SK-N-SH (cell line): ENCODE measurements at regions not wholly inside any gene's neighbourhood (a gene's known extent, or its start where the extent isn't known, plus 50 kb on each side); places are given as distances from the start of the nearest gene placed in this dataset.

Experiments
- CTCF ChIA-PET: fragments of 300-600, 350-600 bp; formaldehyde crosslinking; extraction: SDS; loops from one replicate; lab custom pipeline; 2021; lab: Yijun Ruan, JAX
- POLR2A ChIA-PET: fragments of 350-600 bp; sonication (Branson Sonifier 250); formaldehyde crosslinking; extraction: SDS; loops from one replicate; lab custom pipeline; 2020; ENCODE audit warnings: antibody characterized with exemption, inconsistent platforms; lab: Yijun Ruan, JAX
- DNase-seq: peaks from one replicate; pipeline ENCODE4 v3.0.0; 2012
- H2AFZ ChIP-seq: fragments of 200-600 bp; sonication (generic); 2 replicates; pipeline ENCODE4 v1.8.1; 2016; ENCODE audit warnings: antibody characterized with exemption, mild to moderate bottlenecking, low read depth
- H3F3A ChIP-seq: fragments of 200-600 bp; sonication (generic); replicated peaks from 2 replicates; pipeline ENCODE3; 2016; ENCODE audit warnings: antibody characterized with exemption, mild to moderate bottlenecking; ENCODE audit not compliant: insufficient read depth
- H3K27ac ChIP-seq, 2 experiments: fragments of 200-500 bp in 1 of 2; fragments of 200-600 bp in 1 of 2; sonication (Bioruptor generic) in 1 of 2; sonication (generic), shearing (Covaris generic) in 1 of 2; 2 replicates each; pipeline versions ENCODE4 v1.5.1 to v1.6.1; 2014 to 2016; ENCODE audit warnings: low read depth in 2 of 2, inconsistent platforms in 1 of 2, low read length in 1 of 2, mild to moderate bottlenecking in 1 of 2, mixed read lengths in 1 of 2
- H3K27me3 ChIP-seq: fragments of 200-600 bp; sonication (generic), shearing (Covaris generic); 2 replicates; pipeline ENCODE4 v1.6.1; 2016; ENCODE audit warnings: mixed run types; ENCODE audit not compliant: insufficient read depth
- H3K36me3 ChIP-seq, 2 experiments: fragments of 200-500 bp in 1 of 2; fragments of 200-600 bp in 1 of 2; sonication (Bioruptor generic) in 1 of 2; sonication (generic) in 1 of 2; replicated peaks in 1 of 2; 2 replicates each; pipeline versions ENCODE3 to v1.5.1; 2014 to 2016; ENCODE audit warnings: low read length in 1 of 2, mild to moderate bottlenecking in 1 of 2; ENCODE audit not compliant: insufficient read depth in 2 of 2, control insufficient read depth in 1 of 2
- H3K4me1 ChIP-seq, 2 experiments: fragments of 200-500 bp in 1 of 2; fragments of 200-600 bp in 1 of 2; sonication (Bioruptor generic) in 1 of 2; sonication (generic), shearing (Covaris generic) in 1 of 2; 2 replicates each; pipeline versions ENCODE4 v1.5.1 to v1.6.1; 2014 to 2016; ENCODE audit warnings: low read depth in 1 of 2, low read length in 1 of 2, mixed run types in 1 of 2; ENCODE audit not compliant: insufficient read depth in 2 of 2, control insufficient read depth in 1 of 2
- H3K4me2 ChIP-seq: fragments of 200-600 bp; sonication (generic), shearing (Covaris generic); 2 replicates; pipeline ENCODE4 v1.6.1; 2017; ENCODE audit warnings: mixed run types
- H3K4me3 ChIP-seq, 2 experiments: fragments of 200-500 bp in 1 of 2; fragments of 200-600 bp in 1 of 2; sonication (Bioruptor generic) in 1 of 2; sonication (generic), shearing (Covaris generic) in 1 of 2; 2 replicates each; pipeline versions ENCODE4 v1.5.1 to v1.8.1; 2014 to 2016; ENCODE audit warnings: low read depth in 2 of 2, inconsistent platforms in 1 of 2, low read length in 1 of 2, mild to moderate bottlenecking in 1 of 2, mixed read lengths in 1 of 2, moderate library complexity in 1 of 2
- H3K79me2 ChIP-seq: fragments of 200-600 bp; sonication (generic); 2 replicates; pipeline ENCODE4 v1.8.1; 2017; ENCODE audit warnings: mild to moderate bottlenecking; ENCODE audit not compliant: insufficient read depth
- H3K9ac ChIP-seq: fragments of 200-600 bp; sonication (generic); 2 replicates; pipeline ENCODE4 v1.6.1; 2017; ENCODE audit warnings: mixed run types
- H3K9me2 ChIP-seq: fragments of 200-600 bp; sonication (generic); 2 replicates; pipeline ENCODE4 v1.6.1; 2017; ENCODE audit warnings: mixed run types
- H3K9me3 ChIP-seq: fragments of 200-600 bp; sonication (generic); 2 replicates; pipeline ENCODE4 v1.6.1; 2017; ENCODE audit warnings: mixed run types, mild to moderate bottlenecking, moderate library complexity
- H4K20me1 ChIP-seq: fragments of 200-600 bp; sonication (generic); 2 replicates; pipeline ENCODE4 v1.6.1; 2017; ENCODE audit warnings: mild to moderate bottlenecking, mixed run types; ENCODE audit not compliant: insufficient read depth
- CHD2 ChIP-seq: fragments of 150-350 bp; IDR thresholded peaks from 2 replicates; pipeline ENCODE4 v1.6.1; 2018; ENCODE audit warnings: low read length; ENCODE audit not compliant: partially characterized antibody
- CTCF ChIP-seq: fragments of 200-600 bp; sonication (generic); IDR thresholded peaks from 2 replicates; pipeline ENCODE4 v1.6.1; 2017; ENCODE audit warnings: antibody characterized with exemption, mild to moderate bottlenecking, moderate library complexity
- ELF1 ChIP-seq: IDR thresholded peaks from 2 replicates; pipeline ENCODE4 v1.4.0; 2012
- EP300 ChIP-seq, 2 experiments: IDR thresholded peaks; 2 replicates each; pipeline versions ENCODE4 v1.4.0 to v1.6.1; 2012; ENCODE audit warnings: borderline replicate concordance in 1 of 2, low read depth in 1 of 2, low read length in 1 of 2
- FOXJ3 ChIP-seq: sonication (generic); formaldehyde crosslinking; IDR thresholded peaks from 2 replicates; pipeline ENCODE4 v1.5.1; 2020; ENCODE audit warnings: mild to moderate bottlenecking, missing genetic modification reagents
- FOXM1 ChIP-seq: IDR thresholded peaks from 2 replicates; pipeline ENCODE4 v1.4.0; 2012; ENCODE audit warnings: low read depth, mild to moderate bottlenecking
- GABPA ChIP-seq: IDR thresholded peaks from 2 replicates; pipeline ENCODE4 v1.4.0; 2012; ENCODE audit warnings: low read depth, mild to moderate bottlenecking
- GATA2 ChIP-seq: sonication (generic); formaldehyde crosslinking; IDR thresholded peaks from 2 replicates; pipeline ENCODE4 v1.5.0; 2020; ENCODE audit warnings: mild to moderate bottlenecking, missing genetic modification reagents
- JUND ChIP-seq: IDR thresholded peaks from 2 replicates; pipeline ENCODE4 v1.4.0; 2012
- MEF2A ChIP-seq: IDR thresholded peaks from 2 replicates; pipeline ENCODE4 v1.4.0; 2012; ENCODE audit warnings: low read depth, borderline replicate concordance
- MXI1 ChIP-seq: IDR thresholded peaks from 2 replicates; pipeline ENCODE4 v1.6.1; 2012; ENCODE audit warnings: mild to moderate bottlenecking, low read depth, low read length, improper control_type of control experiment
- NFIC ChIP-seq: IDR thresholded peaks from 2 replicates; pipeline ENCODE4 v1.4.0; 2012; ENCODE audit warnings: borderline replicate concordance
- PBX3 ChIP-seq: IDR thresholded peaks from 2 replicates; pipeline ENCODE4; 2012
- POLR2AphosphoS5 ChIP-seq: IDR thresholded peaks from 2 replicates; pipeline ENCODE4 v1.6.1; 2012; ENCODE audit warnings: low read depth, low read length
- RAD21 ChIP-seq: IDR thresholded peaks from 2 replicates; pipeline ENCODE4 v1.6.1; 2012; ENCODE audit warnings: mild to moderate bottlenecking, low read length
- RCOR1 ChIP-seq: fragments of 150-350 bp; IDR thresholded peaks from 2 replicates; pipeline ENCODE4 v1.6.1; 2017; ENCODE audit warnings: antibody characterized with exemption, low read length
- REST ChIP-seq: IDR thresholded peaks from 2 replicates; pipeline ENCODE4 v1.6.1; 2012; ENCODE audit warnings: mild to moderate bottlenecking, low read depth, low read length, moderate library complexity
- RFX5 ChIP-seq: IDR thresholded peaks from 2 replicates; pipeline ENCODE4 v1.6.1; 2012; ENCODE audit warnings: mild to moderate bottlenecking, improper control_type of control experiment, low read length
- RXRA ChIP-seq: IDR thresholded peaks from 2 replicates; pipeline ENCODE4 v1.4.0; 2012; ENCODE audit warnings: low read depth, mild to moderate bottlenecking, borderline replicate concordance
- TCF12 ChIP-seq: IDR thresholded peaks from 2 replicates; pipeline ENCODE4 v1.4.0; 2012
- USF1 ChIP-seq: IDR thresholded peaks from 2 replicates; pipeline ENCODE4 v1.4.0; 2012; ENCODE audit warnings: low read depth, borderline replicate concordance
- YY1 ChIP-seq: IDR thresholded peaks from 2 replicates; pipeline ENCODE4 v1.4.0; 2012; ENCODE audit warnings: low read depth, mild to moderate bottlenecking
- ZBTB33 ChIP-seq: IDR thresholded peaks from 2 replicates; pipeline ENCODE4 v1.4.0; 2012; ENCODE audit warnings: low read depth, borderline replicate concordance
- WGBS: methylation state at CpG from one replicate; pipeline ENCODE4 v1.1.6; 2017; ENCODE audit warnings: low lambda C conversion rate; 5-methylcytosine and 5-hydroxymethylcytosine counted together

- no peaks in the 10 kb centered on the region for H3K36me3 ChIP-seq
- TF ChIP-seq MXI1: no peak
- TF ChIP-seq REST: no peak
- no peak for TF ChIP-seq ELF1
- no peak for TF ChIP-seq USF1
- no peak for TF ChIP-seq RAD21
- TF ChIP-seq GATA2 (CRISPR knock-in tag): no peak
- TF ChIP-seq CTCF: no peak
- TF ChIP-seq CHD2: no peak
- TF ChIP-seq FOXM1: no peak
- no peak for TF ChIP-seq POLR2AphosphoS5
- H3K27me3 ChIP-seq: no peaks in the 10 kb centered on the region
- H2AFZ ChIP-seq: no peak overlapping the region
- H3K27ac ChIP-seq: no peak overlapping the region
- no peaks in the 10 kb centered on the region for H3K9me3 ChIP-seq
- H3K79me2 ChIP-seq: no peaks in the 10 kb centered on the region
- no peak overlapping the region for H3K4me3 ChIP-seq
- DNase-seq: no peak
- ChIA-PET CTCF (no interaction called here), POLR2A (no interaction called here)
- no peak overlapping the region for H3K9ac ChIP-seq
- H4K20me1 ChIP-seq: no peaks in the 10 kb centered on the region
- no peaks in the 10 kb centered on the region for H3K4me1 ChIP-seq
- H3F3A ChIP-seq: no peaks in the 10 kb centered on the region
- H3K9me2 ChIP-seq: no peaks in the 10 kb centered on the region
- H3K4me2 ChIP-seq: no peak overlapping the region
Measured at GRCh38 chr3:147572970-147573340, 163.8 kb downstream of the ZIC1 start.

- H3K9me3 ChIP-seq: no peaks in the 10 kb centered on the region
- POLR2A ChIA-PET: no interaction called here
- no peaks in the 10 kb centered on the region for H3F3A ChIP-seq
- H2AFZ ChIP-seq: no peak overlapping the region
- CTCF ChIA-PET: no interaction called here
- no peaks in the 10 kb centered on the region for H3K79me2 ChIP-seq
- H3K4me1 ChIP-seq: no peaks in the 10 kb centered on the region
- no peak overlapping the region for H3K4me2 ChIP-seq
- H4K20me1 ChIP-seq: no peaks in the 10 kb centered on the region
- no peaks in the 10 kb centered on the region for H3K36me3 ChIP-seq
- H3K9me2 ChIP-seq: no peaks in the 10 kb centered on the region
- H3K4me3 ChIP-seq: no peak overlapping the region
- no peak overlapping the region for H3K9ac ChIP-seq
- H3K27ac ChIP-seq: no peak overlapping the region
- no peaks in the 10 kb centered on the region for H3K27me3 ChIP-seq
- WGBS: 0% methylated on average over 1 of the region's 1 CpG
- DNase-seq: no peak
- no peak for TF ChIP-seq RCOR1
- TF ChIP-seq RXRA: no peak
- no peak for TF ChIP-seq NFIC
- no peak for TF ChIP-seq RFX5
- TF ChIP-seq MEF2A: no peak
- TF ChIP-seq TCF12: no peak
- no peak for TF ChIP-seq PBX3
- no peak for TF ChIP-seq ZBTB33
- TF ChIP-seq FOXJ3 (CRISPR knock-in tag): no peak
- no peak for TF ChIP-seq JUND
- no peak for TF ChIP-seq GABPA
- no peak for TF ChIP-seq EP300 (IDR thresholded peaks at IDR 0.05; ENCODE audit: borderline replicate concordance in 1 of 2, low read depth in 1 of 2, low read length in 1 of 2)
- TF ChIP-seq FOXM1: no peak
- TF ChIP-seq RAD21: no peak
- no peak for TF ChIP-seq YY1
- TF ChIP-seq ELF1: no peak
Measured at GRCh38 chr3:147574621-147575020, 165.5 kb downstream of the ZIC1 start.
